ENCODE measurements at regions not wholly inside any gene's neighbourhood (a gene's known extent, or its start where the extent isn't known, plus 50 kb on each side); places are given as distances from the start of the nearest gene placed in this dataset.
A peak's percentile ranks its signal among the peaks of the same experiment; 100 is the strongest.

DNA sequence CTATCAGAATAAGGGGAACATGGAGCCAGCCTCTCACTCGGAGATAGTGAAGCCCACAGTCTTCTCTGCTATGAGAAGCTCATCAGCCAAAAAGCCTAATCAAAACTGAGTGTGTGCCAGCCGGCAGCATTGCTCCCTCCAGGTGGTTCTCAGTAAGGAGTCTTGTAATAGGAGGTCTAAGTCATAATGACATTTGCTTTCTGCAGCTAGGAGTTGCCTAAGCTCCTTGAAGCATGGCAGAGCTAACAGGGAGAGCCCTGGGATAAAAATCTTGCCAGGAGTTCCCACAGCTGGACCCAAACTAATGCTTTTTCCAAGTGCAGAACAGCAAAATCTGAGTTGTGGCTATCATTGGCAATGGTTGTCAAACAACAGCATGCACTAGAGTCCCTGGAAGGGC lies 245.2 kb downstream of the SPATA18 start:
- H3K27me3 ChIP-seq (ENCODE audit: low read depth): no peaks in the 10 kb centered on the region
- no peak for TF ChIP-seq CTCF (IDR thresholded peaks at IDR 0.05; ENCODE audit: borderline replicate concordance)
- no peaks in the 10 kb centered on the region for H3K36me3 ChIP-seq
- H3K9me3 ChIP-seq (replicated peaks): no peaks in the 10 kb centered on the region
- H3K4me3 ChIP-seq: no peak overlapping the region
- intact Hi-C loops (cut with micrococcal nuclease): no loop called here
- no peak overlapping the region for H3K27ac ChIP-seq (replicated peaks)
- no peak for DNase-seq
- H3K4me1 ChIP-seq: no peaks in the 10 kb centered on the region

DNA sequence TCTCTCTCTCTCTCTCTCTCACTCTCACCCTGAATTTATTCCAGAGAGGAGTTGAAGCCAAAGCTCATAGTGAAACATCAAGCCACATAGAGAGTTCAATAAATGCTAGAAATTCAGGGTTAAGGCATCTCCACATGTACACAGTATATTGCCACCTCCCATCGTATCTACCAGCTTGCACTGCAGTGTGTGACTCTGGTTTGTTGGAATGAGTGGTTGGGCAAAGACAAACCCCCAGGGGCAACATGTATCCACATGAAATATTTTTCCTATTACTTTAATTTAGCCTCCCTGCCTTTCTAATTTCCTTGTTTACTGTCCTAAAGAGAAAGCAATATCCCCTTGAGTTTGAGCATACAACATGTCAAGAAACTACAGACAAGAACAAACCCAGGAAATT lies 247.3 kb downstream of the SPATA18 start:
- no peak for DNase-seq
- Histone ChIP-seq H3K4me1 (no peaks in the 10 kb centered on the region), H3K36me3 (no peaks in the 10 kb centered on the region), H3K27ac (replicated peaks) (no peak overlapping the region), H3K4me3 (no peak overlapping the region), H3K9me3 (replicated peaks) (no peaks in the 10 kb centered on the region), H3K27me3 (ENCODE audit: low read depth) (no peaks in the 10 kb centered on the region)
- intact Hi-C loops (cut with micrococcal nuclease): no loop called here
- no peak for TF ChIP-seq CTCF (IDR thresholded peaks at IDR 0.05; ENCODE audit: borderline replicate concordance)

- TF ChIP-seq CTCF (IDR thresholded peaks at IDR 0.05; ENCODE audit: borderline replicate concordance): no peak
- Histone ChIP-seq H3K4me3 (peak overlapping the region; percentile 4), H3K9me3 (replicated peaks) (no peaks in the 10 kb centered on the region), H3K27ac (replicated peaks) (no peak overlapping the region), H3K27me3 (ENCODE audit: low read depth) (no peaks in the 10 kb centered on the region), H3K4me1 (no peaks in the 10 kb centered on the region), H3K36me3 (no peaks in the 10 kb centered on the region)
- no peak for DNase-seq
- intact Hi-C loops (cut with micrococcal nuclease): no loop called here
These were observed 248.0 kb downstream of the SPATA18 start for GRCh38 chr4:52299120-52299519.

- intact Hi-C loops (cut with micrococcal nuclease): no loop called here
- no peak for DNase-seq
- no peak overlapping the region for H3K27ac ChIP-seq (replicated peaks)
- H3K27me3 ChIP-seq (ENCODE audit: low read depth): no peaks in the 10 kb centered on the region
- H3K9me3 ChIP-seq (replicated peaks): peaks cover 6% of the 10 kb centered on the region
- no peaks in the 10 kb centered on the region for H3K4me1 ChIP-seq
- no peak overlapping the region for H3K4me3 ChIP-seq
- no peak for TF ChIP-seq CTCF (IDR thresholded peaks at IDR 0.05; ENCODE audit: borderline replicate concordance)
- H3K36me3 ChIP-seq: no peaks in the 10 kb centered on the region
These were observed 260.5 kb downstream of the SPATA18 start for GRCh38 chr4:52311464-52312125.

- Histone ChIP-seq H3K4me1 (no peaks in the 10 kb centered on the region), H3K27me3 (ENCODE audit: low read depth) (no peaks in the 10 kb centered on the region), H3K4me3 (no peak overlapping the region), H3K27ac (replicated peaks) (no peak overlapping the region), H3K36me3 (no peaks in the 10 kb centered on the region), H3K9me3 (replicated peaks) (peaks cover under 1% of the 10 kb centered on the region)
- intact Hi-C loops (cut with micrococcal nuclease): no loop called here
- no peak for TF ChIP-seq CTCF (IDR thresholded peaks at IDR 0.05; ENCODE audit: borderline replicate concordance)
- no peak for DNase-seq
These were observed 261.6 kb downstream of the SPATA18 start for GRCh38 chr4:52312722-52313121.

Measured in left ventricle myocardium inferior (tissue), 1 donor.